Tibial nerve (tissue), 4 donors: ENCODE measurements at regions not wholly inside any gene's neighbourhood (a gene's known extent, or its start where the extent isn't known, plus 50 kb on each side); places are given as distances from the start of the nearest gene placed in this dataset.

Source experiments
- CTCF ChIP-seq, 5 experiments: fragments of 200-600 bp in 3 of 5; fragments of 450-650 bp in 2 of 5; sonication (generic) in 3 of 5; IDR thresholded peaks; one replicate each; pipeline ENCODE4 v1.5.1; 2016 to 2019; ENCODE audit warnings: antibody characterized with exemption in 5 of 5, mild to moderate bottlenecking in 3 of 5, moderate library complexity in 2 of 5
- EP300 ChIP-seq, 2 donors: sonication (generic); formaldehyde crosslinking; IDR thresholded peaks; one replicate each; pipeline ENCODE4 v1.6.1; 2017; ENCODE audit warnings: antibody characterized with exemption in 2 of 2, mild to moderate bottlenecking in 1 of 2

- TF ChIP-seq CTCF (IDR thresholded peaks at IDR 0.05) (no peak), EP300 (IDR thresholded peaks at IDR 0.05) (no peak)
These were observed 1210.6 kb downstream of the TMEM121 start for GRCh38 chr14:106737021-106737420.
